Peyer's patch (tissue), 4 donors: ENCODE measurements at regions not wholly inside any gene's neighbourhood (a gene's known extent, or its start where the extent isn't known, plus 50 kb on each side); places are given as distances from the start of the nearest gene placed in this dataset.

Experiments
- POLR2A ChIP-seq, 2 donors: fragments of 450-650 bp; IDR thresholded peaks; one replicate each; pipeline ENCODE4 v1.5.1; 2017; ENCODE audit warnings: antibody characterized with exemption in 2 of 2, mild to moderate bottlenecking in 2 of 2, moderate library complexity in 2 of 2
- TF ChIP-seq, protein P1 (sequence below), 6 experiments: fragments of 450-650 bp in 4 of 6; fragments of 200-600 bp in 2 of 6; sonication (generic) in 1 of 6; IDR thresholded peaks; one replicate each; pipeline ENCODE4 v1.5.1; 2017 to 2019; ENCODE audit warnings: antibody characterized with exemption in 6 of 6, mild to moderate bottlenecking in 3 of 6, moderate library complexity in 1 of 6

DNA sequence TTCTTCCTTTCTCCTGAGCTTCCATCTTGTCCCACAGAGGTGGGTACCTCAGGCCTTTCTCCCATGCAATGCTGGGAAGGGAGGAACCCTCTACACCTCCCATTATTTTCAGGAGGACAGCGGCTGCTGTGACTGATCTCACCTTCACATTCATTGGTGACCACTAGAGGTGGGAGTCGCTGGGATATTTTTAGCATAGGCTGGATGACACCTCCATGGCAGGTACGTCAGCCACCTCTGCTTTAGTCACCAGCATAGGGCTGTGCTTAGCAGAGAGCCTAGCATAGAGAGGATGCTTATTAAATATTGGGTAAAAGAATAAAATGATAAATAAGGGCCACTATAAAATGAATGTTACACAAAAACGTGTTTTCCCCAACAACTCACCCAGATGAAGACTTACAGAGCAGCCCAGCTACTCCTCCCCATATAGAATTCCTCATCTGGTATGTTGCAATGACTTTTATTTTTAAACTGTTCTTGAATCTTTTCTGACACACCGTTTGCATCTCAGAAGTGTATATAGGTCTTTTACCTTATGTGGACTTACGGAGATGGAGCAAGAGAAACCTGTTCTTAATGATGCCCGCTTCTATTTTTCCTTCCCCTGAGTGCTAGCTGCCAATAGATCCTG, 60.9 kb upstream of the SORBS2 start:
- TF ChIP-seq, protein P1, sequence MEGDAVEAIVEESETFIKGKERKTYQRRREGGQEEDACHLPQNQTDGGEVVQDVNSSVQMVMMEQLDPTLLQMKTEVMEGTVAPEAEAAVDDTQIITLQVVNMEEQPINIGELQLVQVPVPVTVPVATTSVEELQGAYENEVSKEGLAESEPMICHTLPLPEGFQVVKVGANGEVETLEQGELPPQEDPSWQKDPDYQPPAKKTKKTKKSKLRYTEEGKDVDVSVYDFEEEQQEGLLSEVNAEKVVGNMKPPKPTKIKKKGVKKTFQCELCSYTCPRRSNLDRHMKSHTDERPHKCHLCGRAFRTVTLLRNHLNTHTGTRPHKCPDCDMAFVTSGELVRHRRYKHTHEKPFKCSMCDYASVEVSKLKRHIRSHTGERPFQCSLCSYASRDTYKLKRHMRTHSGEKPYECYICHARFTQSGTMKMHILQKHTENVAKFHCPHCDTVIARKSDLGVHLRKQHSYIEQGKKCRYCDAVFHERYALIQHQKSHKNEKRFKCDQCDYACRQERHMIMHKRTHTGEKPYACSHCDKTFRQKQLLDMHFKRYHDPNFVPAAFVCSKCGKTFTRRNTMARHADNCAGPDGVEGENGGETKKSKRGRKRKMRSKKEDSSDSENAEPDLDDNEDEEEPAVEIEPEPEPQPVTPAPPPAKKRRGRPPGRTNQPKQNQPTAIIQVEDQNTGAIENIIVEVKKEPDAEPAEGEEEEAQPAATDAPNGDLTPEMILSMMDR (IDR thresholded peaks at IDR 0.05), result no peak
- no peak for TF ChIP-seq POLR2A (IDR thresholded peaks at IDR 0.05)
